Ascending aorta (tissue), 2 donors: ENCODE measurements at regions not wholly inside any gene's neighbourhood (a gene's known extent, or its start where the extent isn't known, plus 50 kb on each side); places are given as distances from the start of the nearest gene placed in this dataset.
A peak's percentile ranks its signal among the peaks of the same experiment; 100 is the strongest.

Experiments used
- DNase-seq, 2 donors: peaks; one replicate each; pipeline ENCODE4 v3.0.0-alpha.2; 2019; ENCODE audit warnings: low spot score in 2 of 2
- H3K27ac ChIP-seq, 2 donors: fragments of 200-600 bp; sonication (generic); one replicate each; pipeline ENCODE4 v1.5.1; 2016 to 2017; ENCODE audit warnings: mild to moderate bottlenecking in 1 of 2
- H3K27me3 ChIP-seq: fragments of 200-600 bp; sonication (generic); one replicate; pipeline ENCODE4 v1.5.1; 2017
- H3K36me3 ChIP-seq, 2 donors: fragments of 200-600 bp; sonication (generic); one replicate each; pipeline ENCODE4 v1.5.1; 2016
- H3K4me1 ChIP-seq, 2 donors: fragments of 200-600 bp; sonication (generic); one replicate each; pipeline ENCODE4 v1.5.1; 2016 to 2017; ENCODE audit warnings: mild to moderate bottlenecking in 1 of 2
- H3K4me3 ChIP-seq, 2 donors: fragments of 200-600 bp; sonication (generic); one replicate each; pipeline ENCODE4 v1.5.1; 2016 to 2017; ENCODE audit warnings: mild to moderate bottlenecking in 1 of 2
- H3K9me3 ChIP-seq, 2 donors: fragments of 200-600 bp; sonication (generic); one replicate each; pipeline ENCODE4 v1.5.1; 2016
- intact Hi-C: fragments of 100-400 bp; cut with DNase I; formaldehyde crosslinking; loops from one replicate; pipeline ENCODE4 v1.15.1; 2023
- TF ChIP-seq, protein P1 (sequence below), 3 experiments: fragments of 200-600 bp in 2 of 3; fragments of 450-650 bp in 1 of 3; sonication (generic) in 2 of 3; IDR thresholded peaks; one replicate each; pipeline ENCODE4 v1.5.1; 2016 to 2019; ENCODE audit warnings: antibody characterized with exemption in 3 of 3, mild to moderate bottlenecking in 1 of 3, moderate library complexity in 1 of 3

DNA sequence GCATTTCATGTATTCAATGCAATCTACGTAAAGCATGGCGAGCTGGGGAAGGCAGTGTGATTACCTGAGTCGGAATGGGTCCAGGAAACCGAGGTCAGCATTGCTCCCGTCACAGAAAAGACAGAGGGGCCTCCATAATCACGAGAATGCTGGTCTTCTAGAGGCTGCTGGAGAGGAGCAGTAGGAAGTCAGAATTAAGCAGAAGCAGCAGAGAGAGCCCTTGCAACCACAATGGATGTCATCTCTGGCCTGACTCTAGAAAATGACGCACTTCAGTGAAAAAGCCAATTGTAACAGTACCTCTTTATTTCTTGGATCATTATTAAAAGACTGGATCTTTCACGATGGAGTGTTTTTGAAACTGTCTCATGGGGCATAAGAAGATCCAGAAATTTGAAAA, 69.5 kb upstream of the FOXN3 start:
- no peaks in the 10 kb centered on the region for H3K9me3 ChIP-seq
- intact Hi-C loops = no loop called here

GRCh38 chr14:89485264-89485663, 68.2 kb upstream of the FOXN3 start:
- intact Hi-C loops = no loop called here
- TF ChIP-seq, protein P1, sequence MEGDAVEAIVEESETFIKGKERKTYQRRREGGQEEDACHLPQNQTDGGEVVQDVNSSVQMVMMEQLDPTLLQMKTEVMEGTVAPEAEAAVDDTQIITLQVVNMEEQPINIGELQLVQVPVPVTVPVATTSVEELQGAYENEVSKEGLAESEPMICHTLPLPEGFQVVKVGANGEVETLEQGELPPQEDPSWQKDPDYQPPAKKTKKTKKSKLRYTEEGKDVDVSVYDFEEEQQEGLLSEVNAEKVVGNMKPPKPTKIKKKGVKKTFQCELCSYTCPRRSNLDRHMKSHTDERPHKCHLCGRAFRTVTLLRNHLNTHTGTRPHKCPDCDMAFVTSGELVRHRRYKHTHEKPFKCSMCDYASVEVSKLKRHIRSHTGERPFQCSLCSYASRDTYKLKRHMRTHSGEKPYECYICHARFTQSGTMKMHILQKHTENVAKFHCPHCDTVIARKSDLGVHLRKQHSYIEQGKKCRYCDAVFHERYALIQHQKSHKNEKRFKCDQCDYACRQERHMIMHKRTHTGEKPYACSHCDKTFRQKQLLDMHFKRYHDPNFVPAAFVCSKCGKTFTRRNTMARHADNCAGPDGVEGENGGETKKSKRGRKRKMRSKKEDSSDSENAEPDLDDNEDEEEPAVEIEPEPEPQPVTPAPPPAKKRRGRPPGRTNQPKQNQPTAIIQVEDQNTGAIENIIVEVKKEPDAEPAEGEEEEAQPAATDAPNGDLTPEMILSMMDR (IDR thresholded peaks at IDR 0.05) = no peak

More for the DNA sequence above, 69.5 kb upstream of the FOXN3 start:
- Histone ChIP-seq H3K27me3 (no peaks in the 10 kb centered on the region), H3K4me3 (no peak overlapping the region), H3K27ac (peak overlapping the region in 1 of 2 donors; percentile 38), H3K36me3 (peaks cover 0 to 2% of the 10 kb centered on the region in 2 donors), H3K4me1 (peaks cover 0 to 10% of the 10 kb centered on the region in 2 donors)
- TF ChIP-seq, protein P1 (IDR thresholded peaks at IDR 0.05) = no peak
- DNase-seq = no peak

DNA sequence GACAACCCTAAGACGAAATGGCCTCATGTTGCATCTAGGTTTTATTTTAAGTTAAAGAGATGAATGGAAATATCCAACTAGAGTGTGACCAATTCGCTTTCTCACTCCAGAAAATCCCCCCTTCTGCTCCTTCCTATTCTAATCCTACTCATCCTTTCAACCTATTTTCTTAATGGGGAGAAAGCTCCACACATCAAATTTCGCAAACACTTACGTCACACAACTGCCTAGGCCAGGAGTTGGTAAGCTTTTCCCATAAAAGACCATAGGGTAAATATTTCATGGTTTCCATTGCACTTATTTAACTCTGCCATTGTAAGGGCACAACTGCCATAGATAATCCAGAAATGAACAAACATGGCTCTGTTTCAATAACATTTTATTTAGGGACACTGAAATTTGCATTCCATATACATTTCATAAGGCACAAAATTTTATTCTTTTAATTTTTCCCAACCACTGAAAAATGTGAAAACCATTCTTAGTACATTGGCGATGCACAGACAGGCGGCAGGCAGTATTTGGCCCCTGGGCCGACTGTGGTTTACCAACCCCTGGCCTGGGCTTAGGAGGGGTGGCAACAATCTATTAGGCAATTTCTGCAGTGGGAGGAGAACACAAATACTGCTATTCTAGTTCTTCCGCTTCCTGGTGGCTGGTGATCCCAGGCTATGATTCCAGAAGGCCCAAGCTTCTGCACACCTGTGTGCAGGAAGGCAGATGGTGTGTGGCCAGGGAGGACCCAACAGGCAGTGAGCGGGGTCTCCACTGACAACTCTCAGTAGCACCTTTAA, 67.2 kb upstream of the FOXN3 start:
- intact Hi-C loops = no loop called here
- Histone ChIP-seq H3K4me1 (peaks cover 0 to 6% of the 10 kb centered on the region in 2 donors), H3K9me3 (no peaks in the 10 kb centered on the region), H3K27me3 (no peaks in the 10 kb centered on the region), H3K36me3 (peaks cover 0 to 2% of the 10 kb centered on the region in 2 donors), H3K27ac (no peak overlapping the region), H3K4me3 (no peak overlapping the region)
- DNase-seq = no peak
- TF ChIP-seq, protein P1 (IDR thresholded peaks at IDR 0.05) = no peak

More at GRCh38 chr14:89485264-89485663, 68.2 kb upstream of the FOXN3 start:
- Histone ChIP-seq H3K9me3 (no peaks in the 10 kb centered on the region), H3K27ac (peak overlapping the region; percentile 6 to 20), H3K27me3 (no peaks in the 10 kb centered on the region), H3K36me3 (peaks cover 0 to 2% of the 10 kb centered on the region in 2 donors), H3K4me3 (no peak overlapping the region), H3K4me1 (peaks cover 0 to 8% of the 10 kb centered on the region in 2 donors)
- no peak for DNase-seq

DNA sequence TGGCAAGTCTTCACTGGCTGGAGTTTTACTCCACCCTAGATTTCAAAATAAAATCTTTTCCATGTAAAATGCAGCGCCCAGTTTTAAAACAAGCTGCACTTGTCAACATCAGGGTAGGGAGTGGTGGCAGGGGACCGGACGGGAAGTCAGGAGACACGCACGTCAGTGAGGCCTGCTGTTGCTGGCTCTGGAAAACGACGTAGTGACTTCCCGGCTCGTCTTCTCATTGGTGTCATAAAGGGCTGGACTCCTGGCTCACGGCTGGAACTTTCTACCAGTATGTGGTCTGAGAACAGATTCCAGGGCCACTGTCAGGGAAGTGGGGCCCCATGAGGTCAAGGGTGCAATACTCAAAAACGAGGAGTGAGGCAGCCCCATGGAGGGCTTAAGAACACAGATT, 64.2 kb upstream of the FOXN3 start:
- H3K27ac ChIP-seq = peak overlapping the region; percentile 57 to 59
- peak in 1 of 2 donors; percentile 73 for DNase-seq

GRCh38 chr14:89480278-89480677, 63.2 kb upstream of the FOXN3 start:
- H3K4me1 ChIP-seq = peaks cover 0 to 7% of the 10 kb centered on the region in 2 donors
- H3K36me3 ChIP-seq = no peaks in the 10 kb centered on the region
- no peak overlapping the region for H3K27ac ChIP-seq
- intact Hi-C loops = no loop called here
- no peak for DNase-seq
- H3K9me3 ChIP-seq = no peaks in the 10 kb centered on the region
- no peak overlapping the region for H3K4me3 ChIP-seq
- TF ChIP-seq, protein P1 (IDR thresholded peaks at IDR 0.05) = no peak
- H3K27me3 ChIP-seq = no peaks in the 10 kb centered on the region

More for the DNA sequence above, 64.2 kb upstream of the FOXN3 start:
- TF ChIP-seq, protein P1 (IDR thresholded peaks at IDR 0.05) = no peak
- intact Hi-C loops = no loop called here
- peaks cover 0 to 7% of the 10 kb centered on the region in 2 donors for H3K4me1 ChIP-seq
- no peaks in the 10 kb centered on the region for H3K9me3 ChIP-seq
- no peaks in the 10 kb centered on the region for H3K27me3 ChIP-seq
- peaks cover 0 to 2% of the 10 kb centered on the region in 2 donors for H3K36me3 ChIP-seq
- no peak overlapping the region for H3K4me3 ChIP-seq
